GM21723 (cell line): ENCODE measurements at regions not wholly inside any gene's neighbourhood (a gene's known extent, or its start where the extent isn't known, plus 50 kb on each side); places are given as distances from the start of the nearest gene placed in this dataset.
"Not testable (repeated sequence)": the region's sequence is repeated elsewhere in the genome, so short reads cannot be mapped to it uniquely, and the experiment has no call there.

Experiments used
- ATAC-seq: cut with Tn5 transposase; IDR thresholded peaks from one replicate; pipeline ENCODE4 v1.9.1; 2021; ENCODE audit warnings: mild to moderate bottlenecking, moderate library complexity; ENCODE audit not compliant: unreplicated experiment

GRCh38 chr2:224155896-224156295 is 116.8 kb upstream of the SERPINE2 start:
- no peak for ATAC-seq

DNA sequence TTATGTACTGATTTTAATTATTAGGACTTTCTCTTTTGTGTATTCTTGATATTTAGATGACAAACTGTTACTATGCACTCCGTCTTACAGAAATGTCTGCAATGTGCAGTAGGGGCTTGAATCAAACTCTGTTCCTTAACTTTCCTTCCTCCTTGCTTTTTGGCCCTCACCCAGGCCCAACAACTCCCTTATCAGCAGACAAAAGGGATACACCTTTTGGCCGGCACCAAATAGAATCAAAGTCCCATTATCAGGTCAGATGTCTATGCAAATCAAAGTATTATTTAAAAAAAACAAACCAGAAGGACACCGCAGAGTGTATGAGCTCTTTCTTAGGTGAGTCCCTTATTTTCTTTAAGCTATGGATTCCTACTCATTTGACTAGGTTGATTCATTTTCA is 116.3 kb upstream of the SERPINE2 start:
- no peak for ATAC-seq

DNA sequence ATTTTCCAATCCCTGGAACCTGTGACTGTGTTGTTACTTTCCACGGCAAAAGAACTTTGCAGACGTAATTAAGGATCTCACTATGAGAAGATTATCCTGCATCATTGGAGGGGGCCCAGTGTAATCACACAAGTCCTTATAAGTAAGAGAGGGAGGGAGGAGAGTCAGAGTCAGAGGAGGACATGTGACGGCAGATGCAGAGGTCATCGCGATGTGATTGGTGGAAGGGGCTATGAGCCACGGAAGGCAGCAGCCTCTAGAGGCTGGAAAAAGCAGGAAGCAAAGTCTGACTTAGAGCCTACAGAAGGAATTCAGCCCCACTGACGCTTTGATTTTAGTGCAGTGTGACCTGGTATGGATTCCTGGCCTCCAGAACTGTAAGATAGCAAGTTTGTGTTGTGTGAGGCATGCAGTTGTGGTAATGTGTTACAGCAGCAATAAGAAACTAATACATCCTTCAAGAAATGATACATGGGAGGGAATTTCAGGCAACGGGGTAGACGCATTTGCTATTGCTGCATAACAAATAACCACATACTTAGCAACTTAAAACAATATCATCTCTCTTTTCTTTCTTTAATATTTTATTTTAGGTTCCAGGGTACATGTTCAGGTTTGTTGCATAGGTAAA is 112.7 kb upstream of the SERPINE2 start:
- ATAC-seq = no peak

GRCh38 chr2:224151161-224151560 is 112.1 kb upstream of the SERPINE2 start:
- no peak for ATAC-seq

- ATAC-seq = not testable (repeated sequence)
Measured at GRCh38 chr2:224148058-224148457, 109.0 kb upstream of the SERPINE2 start.

GRCh38 chr2:224147174-224147573 is 108.1 kb upstream of the SERPINE2 start:
- no peak for ATAC-seq

DNA sequence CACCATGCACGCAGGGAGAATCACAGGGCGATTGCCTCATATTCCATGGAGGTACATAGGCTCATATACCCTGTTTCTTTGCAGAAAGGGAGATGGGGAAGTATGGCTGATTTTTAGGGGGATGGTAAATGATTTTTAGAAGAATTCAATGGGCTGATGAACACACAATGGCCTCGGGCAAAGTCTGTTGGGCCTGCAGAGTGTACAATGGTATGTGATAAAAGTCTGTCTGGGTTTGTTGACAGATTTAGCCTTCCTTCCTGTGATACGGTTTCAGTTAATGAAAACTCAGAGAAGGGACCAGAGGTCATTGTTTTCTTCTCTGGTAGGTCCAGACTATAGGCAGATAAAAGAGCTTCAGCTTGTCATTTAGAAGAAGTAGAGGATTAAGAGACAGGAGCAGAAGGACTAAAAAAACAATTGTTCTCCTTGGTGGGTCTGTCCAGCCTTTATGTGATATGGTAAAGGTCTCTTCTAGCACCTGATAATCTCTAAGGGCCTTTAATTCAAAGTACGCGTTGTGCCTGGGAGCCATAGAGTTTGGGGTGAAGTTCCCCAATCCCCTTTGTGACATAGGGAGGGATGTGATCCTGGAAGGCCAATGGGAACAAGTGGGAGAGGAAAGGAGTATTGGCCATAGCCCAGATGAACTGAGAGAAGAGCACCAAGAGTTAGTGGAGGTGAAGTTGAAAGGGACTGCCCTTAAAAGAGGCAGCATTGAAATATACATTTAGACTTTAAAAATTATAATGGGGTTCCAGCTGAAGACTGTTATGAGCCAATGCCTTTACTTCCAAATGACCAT is 107.5 kb upstream of the SERPINE2 start:
- ATAC-seq = no peak

GRCh38 chr2:224145751-224146355 is 106.8 kb upstream of the SERPINE2 start:
- ATAC-seq = no peak

DNA sequence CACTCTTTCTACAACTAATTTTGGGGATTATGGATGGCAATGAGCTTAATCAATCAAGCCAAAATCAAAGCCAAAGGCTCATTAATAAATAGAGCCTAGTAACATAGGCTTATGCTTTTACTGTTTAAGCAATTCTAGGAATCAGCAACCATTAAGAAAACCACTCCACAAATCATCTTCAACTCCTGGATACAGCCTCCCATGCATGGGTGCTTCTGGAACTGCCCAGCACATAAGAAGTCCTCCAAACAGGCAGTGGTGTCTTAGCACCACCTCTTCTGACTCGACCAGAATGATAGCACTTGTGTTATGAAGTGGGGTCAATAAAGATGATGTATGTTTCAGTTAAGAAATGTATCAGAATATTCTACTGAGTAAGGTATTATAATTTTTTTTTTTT is 104.4 kb upstream of the SERPINE2 start:
- ATAC-seq = no peak

- no peak for ATAC-seq
Measured at GRCh38 chr2:224142397-224143312, 103.6 kb upstream of the SERPINE2 start.

GRCh38 chr2:224141304-224141703 is 102.2 kb upstream of the SERPINE2 start:
- ATAC-seq = no peak

DNA sequence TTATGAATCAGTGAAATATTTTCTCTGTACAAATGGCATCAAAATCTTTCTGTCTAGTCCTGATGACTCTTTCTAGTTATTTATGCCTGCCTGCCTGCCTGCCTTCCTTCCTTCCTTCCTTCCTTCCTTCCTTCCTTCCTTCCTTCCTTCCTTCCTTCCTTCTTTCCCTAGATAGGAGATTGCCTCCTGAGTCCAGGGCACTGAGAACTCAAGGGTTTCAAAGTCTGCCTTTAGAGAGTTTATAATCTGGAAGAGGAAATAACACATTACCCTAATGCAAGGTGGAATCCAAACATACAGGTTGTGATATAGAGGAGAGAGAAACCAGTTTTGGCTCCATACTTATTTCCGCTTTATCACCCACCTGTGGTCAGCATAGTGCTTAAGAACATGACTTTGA is 98.1 kb upstream of the SERPINE2 start:
- no peak for ATAC-seq

DNA sequence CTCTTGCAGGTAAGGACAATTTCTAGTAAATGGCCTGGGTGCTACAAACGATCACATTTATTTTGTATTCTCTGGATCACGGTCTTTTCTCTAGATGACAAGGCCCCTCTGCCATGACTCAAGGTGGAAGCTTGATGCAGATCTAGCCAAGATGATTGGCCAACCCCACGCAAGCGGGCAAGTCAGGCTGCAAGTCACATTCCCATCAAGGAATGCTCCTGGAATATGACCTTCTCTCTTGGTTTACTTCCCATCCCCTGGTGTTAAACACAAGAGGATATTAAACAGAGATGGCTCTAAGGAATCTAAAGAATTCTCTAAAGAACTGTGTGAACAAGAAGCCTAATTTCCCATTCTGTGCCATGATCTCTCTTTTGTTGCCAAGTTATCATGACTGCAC is 97.3 kb upstream of the SERPINE2 start:
- ATAC-seq = no peak

DNA sequence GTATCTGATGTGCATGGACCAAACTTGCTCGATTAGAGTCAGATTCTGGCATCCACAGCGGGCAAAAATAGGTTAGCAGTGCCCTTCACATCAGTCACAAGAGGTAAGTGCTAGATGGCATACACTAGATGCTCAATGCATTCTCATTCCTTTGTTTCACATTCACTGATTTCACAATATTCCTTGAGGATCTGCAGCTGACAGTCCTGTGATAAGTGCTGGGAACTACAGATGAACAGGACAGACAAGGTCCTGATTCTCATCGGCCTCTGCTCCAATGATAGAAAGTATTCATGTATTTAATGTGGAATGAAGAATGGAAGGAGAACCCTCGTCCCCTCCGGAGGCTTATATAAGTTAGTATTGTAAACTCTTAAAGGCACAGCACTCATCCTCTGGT is 96.8 kb upstream of the SERPINE2 start:
- ATAC-seq = no peak

DNA sequence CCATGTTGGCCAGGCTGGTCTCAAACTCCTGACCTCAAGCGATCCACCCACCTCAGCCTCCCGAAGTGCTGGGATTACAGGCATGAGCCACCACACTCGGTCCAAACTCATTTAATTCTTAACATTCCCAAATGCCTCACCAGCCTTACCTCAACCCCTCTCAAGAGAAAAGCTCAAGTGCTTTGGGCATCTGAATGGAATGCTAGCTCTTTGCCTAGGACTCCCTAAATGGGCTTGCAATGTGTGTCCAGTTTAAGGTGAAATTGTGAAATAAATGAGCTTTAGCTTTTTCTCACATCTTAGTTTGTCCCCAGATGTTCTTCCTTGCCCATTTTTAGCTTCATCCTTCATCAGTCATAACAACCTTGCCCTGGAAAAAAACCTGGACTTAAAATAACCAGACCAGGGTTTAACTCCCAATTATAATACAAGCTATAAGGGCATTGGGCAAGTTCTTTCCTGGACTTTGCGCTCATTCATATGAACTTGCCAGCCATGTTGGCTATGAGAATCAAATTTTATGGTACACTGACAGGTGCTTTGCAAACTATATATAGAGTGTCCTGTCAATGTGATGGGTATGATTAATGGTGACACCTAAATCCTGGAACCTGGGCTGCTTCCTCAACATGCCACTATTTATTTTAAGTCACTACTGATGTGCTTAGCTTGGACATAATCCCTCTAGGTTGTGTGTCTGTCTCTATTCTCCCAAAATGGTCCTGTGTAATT is 95.1 kb upstream of the SERPINE2 start:
- ATAC-seq = no peak

DNA sequence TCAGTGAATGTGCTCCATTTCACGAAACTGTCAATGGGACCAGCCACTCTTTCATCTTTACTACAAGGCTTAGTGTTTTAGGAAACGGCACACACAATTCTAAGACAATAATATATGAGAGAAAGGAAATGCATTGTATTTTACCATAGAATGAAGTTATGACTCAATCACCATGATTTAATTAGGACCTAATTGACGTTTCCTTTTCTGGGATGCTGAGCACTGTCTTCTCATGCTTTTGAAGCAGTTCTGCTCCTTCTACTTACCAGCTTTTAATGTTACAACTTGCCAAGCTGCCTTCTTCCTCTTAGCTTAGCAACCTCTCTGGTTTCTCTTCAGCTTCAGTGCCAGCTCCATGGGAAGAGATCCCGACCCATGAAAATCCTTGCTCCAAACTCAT is 94.3 kb upstream of the SERPINE2 start:
- no peak for ATAC-seq

DNA sequence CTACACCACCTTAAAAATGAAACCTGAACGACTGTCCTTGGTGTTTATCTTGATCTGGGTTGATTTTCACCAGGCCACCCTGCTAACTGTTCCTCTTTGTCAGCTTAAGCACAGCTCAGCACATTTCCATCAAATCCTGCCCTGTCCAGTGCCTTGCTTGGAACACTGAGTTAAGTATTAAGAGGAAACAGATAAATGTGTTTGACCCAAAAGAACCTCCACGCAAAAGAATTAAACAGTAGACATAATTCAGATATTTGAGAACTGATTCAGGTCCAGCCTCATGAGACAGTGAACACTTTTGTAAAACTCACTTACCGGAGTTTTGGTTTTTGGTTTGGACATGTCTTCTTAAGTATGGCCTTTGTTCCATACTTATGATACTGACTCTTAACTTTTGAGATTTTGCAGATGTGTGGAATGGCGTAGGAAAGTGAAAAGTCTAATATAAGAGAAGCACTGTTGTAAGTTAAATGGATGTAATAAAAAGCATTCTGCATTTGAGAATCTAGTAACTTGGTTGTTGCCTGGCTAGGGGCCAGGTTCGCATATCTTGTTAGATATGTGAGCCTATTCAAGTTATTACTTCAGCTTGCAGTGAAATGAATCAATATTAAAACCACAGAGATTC is 88.9 kb upstream of the SERPINE2 start:
- no peak for ATAC-seq

GRCh38 chr2:224126440-224126839 is 87.4 kb upstream of the SERPINE2 start:
- no peak for ATAC-seq

- ATAC-seq = no peak
Measured at GRCh38 chr2:224126003-224126402, 86.9 kb upstream of the SERPINE2 start.

DNA sequence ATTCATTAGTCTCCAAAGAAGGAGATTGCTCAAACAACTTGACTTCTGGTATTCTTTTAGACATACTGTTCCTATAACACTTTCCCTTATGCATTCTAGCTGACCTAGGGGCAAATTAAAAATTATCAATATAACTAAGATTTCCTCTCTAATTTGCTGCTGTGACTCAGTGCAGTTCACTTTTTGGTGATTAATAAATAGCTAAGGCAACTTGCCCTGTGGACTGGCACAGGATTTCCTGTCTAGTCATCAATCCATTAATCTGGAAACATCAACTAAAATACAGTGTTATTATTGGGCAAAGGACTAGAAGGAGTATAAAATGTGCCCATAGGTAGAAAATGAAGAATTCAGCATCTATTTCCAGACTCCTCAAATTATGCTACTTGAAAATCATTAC is 83.5 kb upstream of the SERPINE2 start:
- no peak for ATAC-seq
